ENCODE measurements at regions not wholly inside any gene's neighbourhood (a gene's known extent, or its start where the extent isn't known, plus 50 kb on each side); places are given as distances from the start of the nearest gene placed in this dataset.

DNA sequence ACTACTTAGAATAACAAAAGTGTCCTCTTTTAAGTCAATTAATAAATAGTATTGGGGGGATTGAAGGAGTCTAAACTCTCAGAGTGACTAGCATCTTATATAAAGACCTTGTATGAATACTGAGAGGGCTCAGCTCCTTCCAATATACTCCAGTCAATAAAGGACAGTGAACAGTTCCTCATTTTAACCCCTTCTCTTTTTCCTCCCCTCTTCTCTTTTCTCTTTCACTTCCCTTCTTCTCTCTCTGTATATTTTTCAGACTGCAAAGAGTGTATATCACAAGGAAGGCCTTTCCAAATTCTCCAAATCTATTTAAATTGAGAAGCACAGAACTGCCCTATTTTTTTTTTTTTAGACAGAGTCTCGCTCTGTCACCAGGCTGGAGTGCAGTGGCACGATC, 99.5 kb downstream of the CD164 start:
- WGBS: 70% methylated on average over 2 of the region's 2 CpGs
- Histone ChIP-seq H3K4me1 (ENCODE audit: control insufficient read depth, insufficient read depth, low read depth, low read length) (no peaks in the 10 kb centered on the region), H3K4me2 (ENCODE audit: low read length, poor library complexity, severe bottlenecking) (no peak overlapping the region), H2BK5ac (ENCODE audit: low read depth, low read length, poor library complexity, severe bottlenecking) (no peak overlapping the region), H4K8ac (ENCODE audit: low read length) (no peak overlapping the region), H3K18ac (ENCODE audit: low read depth in 1 of 2, low read length in 2 of 2) (no peak overlapping the region), H3K27me3 (ENCODE audit: control insufficient read depth in 1 of 2, insufficient read depth in 1 of 2, low read length in 2 of 2) (peaks cover 2 to 7% of the 10 kb centered on the region in 2 experiments), H3K23ac (ENCODE audit: low read length in 2 of 2) (no peak overlapping the region), H3K36me3 (ENCODE audit: control insufficient read depth in 1 of 2, insufficient read depth in 2 of 2, low read depth in 1 of 2, low read length in 2 of 2) (no peaks in the 10 kb centered on the region), H3K4ac (ENCODE audit: low read depth in 1 of 2, low read length in 2 of 2) (no peak overlapping the region), H2AFZ (ENCODE audit: low read depth, low read length) (no peak overlapping the region), H2AK5ac (ENCODE audit: low read length, severe bottlenecking) (no peak overlapping the region), H3K9me3 (ENCODE audit: control insufficient read depth, low read length) (no peaks in the 10 kb centered on the region), H3K14ac (ENCODE audit: low read length in 2 of 2) (no peak overlapping the region), H2BK15ac (ENCODE audit: low read depth, poor library complexity, severe bottlenecking) (no peak overlapping the region), H3K4me3 (ENCODE audit: insufficient read depth in 1 of 2, low read depth in 1 of 2, low read length in 2 of 2) (no peak overlapping the region), H2BK12ac (ENCODE audit: low read length in 2 of 2) (no peak overlapping the region), H3K9ac (ENCODE audit: low read length) (no peak overlapping the region), H4K91ac (ENCODE audit: low read length) (no peak overlapping the region), H2BK120ac (ENCODE audit: low read depth, low read length) (no peak overlapping the region), H3K79me1 (replicated peaks; ENCODE audit: low read length, poor library complexity, severe bottlenecking) (no peaks in the 10 kb centered on the region), H3K27ac (ENCODE audit: low read length, poor library complexity, severe bottlenecking) (no peak overlapping the region)
- no peak for DNase-seq

DNA sequence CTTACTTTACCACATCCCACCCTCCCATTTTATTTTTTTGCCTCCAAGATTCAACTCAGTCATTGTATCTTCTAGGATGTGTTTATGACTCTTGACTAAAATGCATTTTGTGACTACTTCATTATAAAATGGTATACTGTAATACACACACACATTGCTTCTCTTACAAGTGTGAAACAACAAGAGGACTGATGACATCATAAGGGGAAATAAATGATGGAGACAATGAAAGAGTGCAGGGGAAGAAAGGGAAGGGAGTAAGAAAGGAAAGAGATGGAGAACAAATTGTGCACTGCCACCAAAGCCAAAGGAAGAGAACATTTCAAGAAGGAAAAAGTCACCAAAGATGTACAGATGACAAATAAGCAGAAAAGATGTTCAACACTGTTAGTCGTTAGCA, 102.6 kb downstream of the CD164 start:
- Histone ChIP-seq H3K14ac (ENCODE audit: low read length in 2 of 2) (no peak overlapping the region), H2BK5ac (ENCODE audit: low read depth, low read length, poor library complexity, severe bottlenecking) (no peak overlapping the region), H3K4me1 (ENCODE audit: control insufficient read depth, insufficient read depth, low read depth, low read length) (no peaks in the 10 kb centered on the region), H3K79me1 (replicated peaks; ENCODE audit: low read length, poor library complexity, severe bottlenecking) (no peaks in the 10 kb centered on the region), H2BK12ac (ENCODE audit: low read length in 2 of 2) (no peak overlapping the region), H3K36me3 (ENCODE audit: control insufficient read depth in 1 of 2, insufficient read depth in 2 of 2, low read depth in 1 of 2, low read length in 2 of 2) (no peaks in the 10 kb centered on the region), H3K23ac (ENCODE audit: low read length in 2 of 2) (no peak overlapping the region), H3K4me2 (ENCODE audit: low read length, poor library complexity, severe bottlenecking) (no peak overlapping the region), H4K91ac (ENCODE audit: low read length) (no peak overlapping the region), H3K4me3 (ENCODE audit: insufficient read depth in 1 of 2, low read depth in 1 of 2, low read length in 2 of 2) (no peak overlapping the region), H3K18ac (ENCODE audit: low read depth in 1 of 2, low read length in 2 of 2) (no peak overlapping the region), H3K9ac (ENCODE audit: low read length) (no peak overlapping the region), H3K27me3 (ENCODE audit: control insufficient read depth in 1 of 2, insufficient read depth in 1 of 2, low read length in 2 of 2) (peaks cover 0 to 3% of the 10 kb centered on the region in 2 experiments), H2AFZ (ENCODE audit: low read depth, low read length) (no peak overlapping the region), H4K8ac (ENCODE audit: low read length) (no peak overlapping the region), H3K9me3 (ENCODE audit: control insufficient read depth, low read length) (no peaks in the 10 kb centered on the region), H2BK120ac (ENCODE audit: low read depth, low read length) (no peak overlapping the region), H3K27ac (ENCODE audit: low read length, poor library complexity, severe bottlenecking) (no peak overlapping the region), H2BK15ac (ENCODE audit: low read depth, poor library complexity, severe bottlenecking) (no peak overlapping the region), H3K4ac (ENCODE audit: low read depth in 1 of 2, low read length in 2 of 2) (no peak overlapping the region), H2AK5ac (ENCODE audit: low read length, severe bottlenecking) (no peak overlapping the region)
- no CpG with 5 or more reads among the region's 1 CpG for WGBS
- no peak for DNase-seq

DNA sequence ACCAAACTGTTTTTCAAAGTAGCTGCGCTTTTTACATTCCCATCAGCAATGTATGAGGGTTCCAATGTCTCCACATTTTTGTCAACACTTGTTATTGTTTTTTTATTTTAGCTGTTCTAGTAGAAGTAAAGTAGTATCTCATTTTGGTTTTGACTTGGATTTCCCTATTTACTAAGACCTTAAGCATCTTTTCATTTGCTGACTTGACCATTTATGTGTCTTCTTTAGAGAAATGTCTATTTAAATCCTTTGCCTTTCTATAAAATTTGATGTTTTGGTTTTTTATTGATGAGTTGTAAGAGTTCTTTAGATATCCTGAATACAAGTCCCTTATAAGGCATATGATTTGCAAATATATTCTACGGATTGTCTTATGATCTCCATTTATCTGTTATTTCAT, 110.6 kb downstream of the CD164 start:
- Histone ChIP-seq H3K4me1 (ENCODE audit: control insufficient read depth, insufficient read depth, low read depth, low read length) (no peaks in the 10 kb centered on the region), H3K9ac (ENCODE audit: low read length) (no peak overlapping the region), H3K4me2 (ENCODE audit: low read length, poor library complexity, severe bottlenecking) (no peak overlapping the region), H2AFZ (ENCODE audit: low read depth, low read length) (no peak overlapping the region), H3K4me3 (ENCODE audit: insufficient read depth in 1 of 2, low read depth in 1 of 2, low read length in 2 of 2) (no peak overlapping the region), H3K14ac (ENCODE audit: low read length in 2 of 2) (no peak overlapping the region), H3K9me3 (ENCODE audit: control insufficient read depth, low read length) (no peaks in the 10 kb centered on the region), H2BK120ac (ENCODE audit: low read depth, low read length) (no peak overlapping the region), H3K79me1 (replicated peaks; ENCODE audit: low read length, poor library complexity, severe bottlenecking) (no peaks in the 10 kb centered on the region), H2BK15ac (ENCODE audit: low read depth, poor library complexity, severe bottlenecking) (no peak overlapping the region), H2BK5ac (ENCODE audit: low read depth, low read length, poor library complexity, severe bottlenecking) (no peak overlapping the region), H3K27ac (ENCODE audit: low read length, poor library complexity, severe bottlenecking) (no peak overlapping the region), H4K8ac (ENCODE audit: low read length) (no peak overlapping the region), H3K27me3 (ENCODE audit: control insufficient read depth in 1 of 2, insufficient read depth in 1 of 2, low read length in 2 of 2) (no peaks in the 10 kb centered on the region), H3K18ac (ENCODE audit: low read depth in 1 of 2, low read length in 2 of 2) (no peak overlapping the region), H2BK12ac (ENCODE audit: low read length in 2 of 2) (no peak overlapping the region), H4K91ac (ENCODE audit: low read length) (no peak overlapping the region), H3K36me3 (ENCODE audit: control insufficient read depth in 1 of 2, insufficient read depth in 2 of 2, low read depth in 1 of 2, low read length in 2 of 2) (no peaks in the 10 kb centered on the region), H2AK5ac (ENCODE audit: low read length, severe bottlenecking) (no peak overlapping the region), H3K4ac (ENCODE audit: low read depth in 1 of 2, low read length in 2 of 2) (no peak overlapping the region), H3K23ac (ENCODE audit: low read length in 2 of 2) (no peak overlapping the region)
- WGBS: no CpG with 5 or more reads among the region's 2 CpGs
- DNase-seq: no peak

DNA sequence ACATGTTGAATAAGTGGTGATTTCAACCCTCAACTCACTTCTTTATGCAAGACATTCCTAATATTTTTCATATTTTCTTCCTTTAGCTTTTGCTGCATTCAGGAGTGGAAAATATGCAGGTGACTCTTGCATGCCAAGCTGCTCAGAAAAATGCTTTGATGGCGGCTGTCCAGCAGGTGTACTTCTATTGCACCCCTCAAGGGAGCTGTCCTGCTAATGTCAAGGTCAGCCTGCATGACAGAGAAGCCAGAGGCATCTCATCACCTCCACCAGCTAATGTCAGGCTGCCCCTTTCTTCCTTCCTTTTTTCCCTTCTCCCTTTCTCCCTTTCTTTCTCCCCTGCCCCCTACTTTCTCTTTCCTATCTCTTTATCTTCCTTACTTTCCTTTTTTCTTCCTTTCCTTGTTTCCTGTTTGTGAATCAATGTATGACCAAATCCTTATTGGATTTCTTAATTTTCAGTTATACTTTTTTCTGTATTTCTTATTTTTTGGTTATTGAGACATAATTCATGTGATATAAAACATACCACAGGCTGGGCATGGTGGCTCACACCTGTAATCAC, 112.2 kb downstream of the CD164 start:
- Histone ChIP-seq H2BK120ac (ENCODE audit: low read depth, low read length) (no peak overlapping the region), H3K9ac (ENCODE audit: low read length) (no peak overlapping the region), H2BK15ac (ENCODE audit: low read depth, poor library complexity, severe bottlenecking) (no peak overlapping the region), H3K27ac (ENCODE audit: low read length, poor library complexity, severe bottlenecking) (no peak overlapping the region), H3K9me3 (ENCODE audit: control insufficient read depth, low read length) (no peaks in the 10 kb centered on the region), H4K8ac (ENCODE audit: low read length) (no peak overlapping the region), H3K4me2 (ENCODE audit: low read length, poor library complexity, severe bottlenecking) (no peak overlapping the region), H2BK12ac (ENCODE audit: low read length in 2 of 2) (no peak overlapping the region), H4K91ac (ENCODE audit: low read length) (no peak overlapping the region), H2AK5ac (ENCODE audit: low read length, severe bottlenecking) (no peak overlapping the region), H3K23ac (ENCODE audit: low read length in 2 of 2) (no peak overlapping the region), H3K79me1 (replicated peaks; ENCODE audit: low read length, poor library complexity, severe bottlenecking) (no peaks in the 10 kb centered on the region), H3K18ac (ENCODE audit: low read depth in 1 of 2, low read length in 2 of 2) (no peak overlapping the region), H2AFZ (ENCODE audit: low read depth, low read length) (no peak overlapping the region), H3K4me3 (ENCODE audit: insufficient read depth in 1 of 2, low read depth in 1 of 2, low read length in 2 of 2) (no peak overlapping the region), H3K4ac (ENCODE audit: low read depth in 1 of 2, low read length in 2 of 2) (no peak overlapping the region), H3K36me3 (ENCODE audit: control insufficient read depth in 1 of 2, insufficient read depth in 2 of 2, low read depth in 1 of 2, low read length in 2 of 2) (no peaks in the 10 kb centered on the region), H3K27me3 (ENCODE audit: control insufficient read depth in 1 of 2, insufficient read depth in 1 of 2, low read length in 2 of 2) (no peaks in the 10 kb centered on the region), H3K4me1 (ENCODE audit: control insufficient read depth, insufficient read depth, low read depth, low read length) (no peaks in the 10 kb centered on the region), H2BK5ac (ENCODE audit: low read depth, low read length, poor library complexity, severe bottlenecking) (no peak overlapping the region), H3K14ac (ENCODE audit: low read length in 2 of 2) (no peak overlapping the region)
- WGBS: 90% methylated on average over 1 of the region's 1 CpG
- DNase-seq: no peak
